ENCODE measurements at regions not wholly inside any gene's neighbourhood (a gene's known extent, or its start where the extent isn't known, plus 50 kb on each side); places are given as distances from the start of the nearest gene placed in this dataset.

DNA sequence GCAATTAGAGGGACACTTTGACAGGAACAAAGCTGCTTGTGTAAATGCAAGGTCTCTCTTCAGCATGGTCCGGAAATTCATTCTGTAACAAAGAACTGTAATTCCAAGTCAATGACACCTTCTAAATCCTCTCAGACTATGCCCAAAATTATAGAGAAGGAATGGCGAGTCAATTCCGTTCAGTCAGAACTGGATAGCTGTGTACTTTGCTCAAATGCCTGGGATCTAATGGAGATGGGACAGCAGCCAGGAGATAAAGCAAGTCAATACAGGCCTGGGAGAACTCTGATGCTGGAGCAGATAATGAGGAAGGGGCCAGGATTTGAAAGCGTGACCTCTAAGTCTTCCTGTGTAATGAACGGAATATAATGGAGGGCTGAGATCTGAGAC is 96.4 kb upstream of the SPRY4 start:
- TF ChIP-seq, protein P1, sequence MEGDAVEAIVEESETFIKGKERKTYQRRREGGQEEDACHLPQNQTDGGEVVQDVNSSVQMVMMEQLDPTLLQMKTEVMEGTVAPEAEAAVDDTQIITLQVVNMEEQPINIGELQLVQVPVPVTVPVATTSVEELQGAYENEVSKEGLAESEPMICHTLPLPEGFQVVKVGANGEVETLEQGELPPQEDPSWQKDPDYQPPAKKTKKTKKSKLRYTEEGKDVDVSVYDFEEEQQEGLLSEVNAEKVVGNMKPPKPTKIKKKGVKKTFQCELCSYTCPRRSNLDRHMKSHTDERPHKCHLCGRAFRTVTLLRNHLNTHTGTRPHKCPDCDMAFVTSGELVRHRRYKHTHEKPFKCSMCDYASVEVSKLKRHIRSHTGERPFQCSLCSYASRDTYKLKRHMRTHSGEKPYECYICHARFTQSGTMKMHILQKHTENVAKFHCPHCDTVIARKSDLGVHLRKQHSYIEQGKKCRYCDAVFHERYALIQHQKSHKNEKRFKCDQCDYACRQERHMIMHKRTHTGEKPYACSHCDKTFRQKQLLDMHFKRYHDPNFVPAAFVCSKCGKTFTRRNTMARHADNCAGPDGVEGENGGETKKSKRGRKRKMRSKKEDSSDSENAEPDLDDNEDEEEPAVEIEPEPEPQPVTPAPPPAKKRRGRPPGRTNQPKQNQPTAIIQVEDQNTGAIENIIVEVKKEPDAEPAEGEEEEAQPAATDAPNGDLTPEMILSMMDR (IDR thresholded peaks at IDR 0.05): no peak
- no peak for TF ChIP-seq POLR2A (IDR thresholded peaks at IDR 0.05)
